ENCODE measurements at regions not wholly inside any gene's neighbourhood (a gene's known extent, or its start where the extent isn't known, plus 50 kb on each side); places are given as distances from the start of the nearest gene placed in this dataset.

GRCh38 chr6:122063761-122064160 lies 335.7 kb upstream of the HSF2 start:
- Mint-ChIP-seq H3K4me1 (no peaks in the 10 kb centered on the region), H3K27ac (no peak overlapping the region), H3K4me3 (no peak overlapping the region), H3K9me3 (no peaks in the 10 kb centered on the region), H3K36me3 (no peaks in the 10 kb centered on the region), H3K27me3 (no peaks in the 10 kb centered on the region)

DNA sequence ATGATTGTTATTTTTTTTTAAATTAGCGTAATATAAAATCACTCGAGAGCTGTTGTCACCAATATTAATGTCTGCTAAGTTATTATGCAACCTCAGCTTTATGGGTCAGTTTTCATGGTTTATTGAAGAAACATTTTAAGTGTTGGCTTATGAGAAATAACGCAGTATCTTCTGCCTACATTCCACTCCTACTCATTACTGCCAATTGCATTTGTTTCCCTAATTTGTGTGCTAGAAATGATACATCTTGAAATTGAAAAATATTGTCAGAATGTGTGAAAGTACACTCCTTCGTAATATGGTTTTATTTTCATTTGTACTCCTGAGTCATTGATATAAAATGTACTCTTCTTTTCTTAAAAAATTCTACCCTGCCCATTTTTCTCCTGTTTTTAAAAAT lies 333.3 kb upstream of the HSF2 start:
- H3K36me3 Mint-ChIP-seq, result no peaks in the 10 kb centered on the region
- no peaks in the 10 kb centered on the region for H3K9me3 Mint-ChIP-seq
- no peaks in the 10 kb centered on the region for H3K27me3 Mint-ChIP-seq
- no peak overlapping the region for H3K4me3 Mint-ChIP-seq
- no peak overlapping the region for H3K27ac Mint-ChIP-seq
- H3K4me1 Mint-ChIP-seq, result no peaks in the 10 kb centered on the region

GRCh38 chr6:122068291-122068769 lies 331.1 kb upstream of the HSF2 start:
- no peak overlapping the region for H3K4me3 Mint-ChIP-seq
- peaks cover 1% of the 10 kb centered on the region for H3K27me3 Mint-ChIP-seq
- no peaks in the 10 kb centered on the region for H3K4me1 Mint-ChIP-seq
- no peaks in the 10 kb centered on the region for H3K36me3 Mint-ChIP-seq
- H3K27ac Mint-ChIP-seq, result no peak overlapping the region
- H3K9me3 Mint-ChIP-seq, result no peaks in the 10 kb centered on the region

DNA sequence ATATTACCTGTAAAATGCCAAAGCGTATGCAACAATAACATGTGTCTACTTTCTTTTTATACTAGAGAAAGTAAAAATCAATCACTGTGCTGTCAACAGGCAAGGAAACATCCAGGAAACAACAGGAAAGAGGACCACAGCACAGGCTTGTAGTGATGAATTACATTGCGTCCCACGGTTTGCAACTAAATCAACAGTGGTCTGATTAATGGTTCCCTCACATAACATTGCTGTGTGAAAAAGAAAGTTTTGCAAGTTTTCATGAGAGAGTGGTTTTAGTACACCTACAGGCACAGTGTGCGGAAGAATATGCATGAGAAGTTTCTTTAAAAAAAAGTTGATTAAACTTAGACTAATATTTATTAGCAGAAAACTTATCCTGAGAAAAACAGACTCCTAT lies 329.5 kb upstream of the HSF2 start:
- no peaks in the 10 kb centered on the region for H3K9me3 Mint-ChIP-seq
- H3K27ac Mint-ChIP-seq, result no peak overlapping the region
- H3K27me3 Mint-ChIP-seq, result peaks cover 5% of the 10 kb centered on the region
- H3K36me3 Mint-ChIP-seq, result no peaks in the 10 kb centered on the region
- no peaks in the 10 kb centered on the region for H3K4me1 Mint-ChIP-seq
- H3K4me3 Mint-ChIP-seq, result no peak overlapping the region

GRCh38 chr6:122072014-122072647 lies 327.3 kb upstream of the HSF2 start:
- Mint-ChIP-seq H3K36me3 (no peaks in the 10 kb centered on the region), H3K4me1 (no peaks in the 10 kb centered on the region), H3K9me3 (no peaks in the 10 kb centered on the region), H3K4me3 (no peak overlapping the region), H3K27me3 (peaks cover 5% of the 10 kb centered on the region), H3K27ac (no peak overlapping the region)

DNA sequence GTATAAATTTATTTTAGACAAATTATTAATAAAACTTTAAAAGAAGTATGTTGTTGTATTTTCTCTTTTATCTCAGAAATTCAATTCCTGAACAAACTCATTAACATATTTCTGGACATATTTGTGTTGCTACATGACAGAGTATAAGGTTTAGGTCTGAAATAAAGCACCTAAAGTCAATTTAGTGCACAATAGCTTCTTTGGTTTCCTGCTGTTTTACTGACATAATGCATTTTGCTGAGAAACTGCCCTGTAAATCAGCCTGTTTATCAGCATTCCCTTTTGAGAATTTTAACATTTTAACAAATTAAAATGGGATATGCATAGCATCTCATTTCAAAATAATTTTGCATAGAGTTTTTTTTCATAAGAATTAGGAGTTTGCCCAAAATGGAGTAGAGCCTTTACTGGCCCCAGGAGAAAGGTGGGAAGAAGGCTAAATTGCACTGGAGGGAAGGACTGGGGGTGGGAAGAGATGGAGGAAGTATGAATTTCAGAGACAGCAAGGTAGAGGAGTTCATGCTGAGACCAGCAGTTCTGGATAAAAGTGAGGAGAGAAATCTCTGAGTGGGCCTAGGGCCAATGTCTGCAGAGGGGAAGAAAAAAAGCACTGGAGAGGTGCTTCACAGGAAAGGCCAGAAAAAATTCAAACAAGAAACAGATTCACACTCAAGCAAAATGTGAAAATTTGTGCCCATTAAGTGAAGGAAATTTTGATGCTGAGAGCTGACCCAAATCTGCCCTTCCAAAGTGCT lies 324.2 kb upstream of the HSF2 start:
- Mint-ChIP-seq H3K27ac (no peak overlapping the region), H3K27me3 (peaks cover 5% of the 10 kb centered on the region), H3K36me3 (no peaks in the 10 kb centered on the region), H3K4me1 (no peaks in the 10 kb centered on the region), H3K4me3 (no peak overlapping the region), H3K9me3 (no peaks in the 10 kb centered on the region)

DNA sequence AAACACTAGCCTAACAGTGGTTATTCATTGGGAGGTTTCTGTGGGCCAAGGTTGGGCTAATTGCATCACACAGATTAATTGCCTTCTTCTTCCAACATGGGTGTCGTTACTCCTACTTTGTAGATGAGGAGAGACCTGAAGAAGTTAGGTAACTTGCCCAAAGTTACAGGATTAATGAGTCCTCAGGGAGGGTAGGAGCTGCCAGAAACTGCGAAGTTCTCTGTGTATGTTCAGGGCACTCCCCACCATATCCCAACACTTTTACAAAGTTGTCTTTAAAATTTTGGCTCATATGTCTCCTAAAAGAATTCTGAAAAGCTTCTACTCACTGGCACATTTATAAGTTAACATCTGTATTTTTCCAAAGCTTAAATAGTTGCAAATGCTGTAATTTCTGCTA lies 323.5 kb upstream of the HSF2 start:
- Mint-ChIP-seq H3K27me3 (peaks cover 9% of the 10 kb centered on the region), H3K4me3 (no peak overlapping the region), H3K36me3 (no peaks in the 10 kb centered on the region), H3K4me1 (no peaks in the 10 kb centered on the region), H3K9me3 (no peaks in the 10 kb centered on the region), H3K27ac (no peak overlapping the region)

- H3K9me3 Mint-ChIP-seq, result no peaks in the 10 kb centered on the region
- H3K27me3 Mint-ChIP-seq, result peaks cover 14% of the 10 kb centered on the region
- no peaks in the 10 kb centered on the region for H3K36me3 Mint-ChIP-seq
- no peak overlapping the region for H3K27ac Mint-ChIP-seq
- H3K4me1 Mint-ChIP-seq, result no peaks in the 10 kb centered on the region
- H3K4me3 Mint-ChIP-seq, result no peak overlapping the region
Measured at GRCh38 chr6:122077603-122078002, 321.8 kb upstream of the HSF2 start.

DNA sequence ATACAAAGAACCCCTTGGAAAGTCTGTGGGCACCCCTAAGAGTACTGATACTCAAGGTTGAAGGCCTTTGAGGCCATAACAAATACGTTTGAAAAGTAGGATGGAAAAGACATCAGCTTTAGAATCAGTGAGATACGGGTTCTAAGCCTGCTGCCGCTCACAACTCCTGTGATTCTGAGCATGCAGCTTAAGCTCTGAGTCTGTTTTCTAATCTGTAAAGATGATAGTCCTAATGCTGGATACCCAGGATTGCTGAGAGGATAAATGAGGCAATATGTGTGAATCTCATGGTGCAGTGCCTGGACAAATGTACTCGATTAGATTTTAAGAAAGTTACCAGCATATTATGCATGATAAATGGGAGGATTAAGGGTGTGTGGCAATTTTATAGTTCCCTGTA lies 321.0 kb upstream of the HSF2 start:
- H3K27me3 Mint-ChIP-seq, result peaks cover 17% of the 10 kb centered on the region
- no peak overlapping the region for H3K27ac Mint-ChIP-seq
- H3K4me1 Mint-ChIP-seq, result no peaks in the 10 kb centered on the region
- H3K9me3 Mint-ChIP-seq, result no peaks in the 10 kb centered on the region
- H3K36me3 Mint-ChIP-seq, result no peaks in the 10 kb centered on the region
- no peak overlapping the region for H3K4me3 Mint-ChIP-seq

GRCh38 chr6:122079916-122080315 lies 319.5 kb upstream of the HSF2 start:
- H3K36me3 Mint-ChIP-seq, result no peaks in the 10 kb centered on the region
- peaks cover 14% of the 10 kb centered on the region for H3K27me3 Mint-ChIP-seq
- no peaks in the 10 kb centered on the region for H3K4me1 Mint-ChIP-seq
- no peak overlapping the region for H3K27ac Mint-ChIP-seq
- H3K4me3 Mint-ChIP-seq, result no peak overlapping the region
- H3K9me3 Mint-ChIP-seq, result no peaks in the 10 kb centered on the region

GRCh38 chr6:122081921-122082320 lies 317.5 kb upstream of the HSF2 start:
- no peaks in the 10 kb centered on the region for H3K9me3 Mint-ChIP-seq
- no peaks in the 10 kb centered on the region for H3K36me3 Mint-ChIP-seq
- H3K27me3 Mint-ChIP-seq, result peaks cover 15% of the 10 kb centered on the region
- no peaks in the 10 kb centered on the region for H3K4me1 Mint-ChIP-seq
- no peak overlapping the region for H3K27ac Mint-ChIP-seq
- H3K4me3 Mint-ChIP-seq, result no peak overlapping the region

DNA sequence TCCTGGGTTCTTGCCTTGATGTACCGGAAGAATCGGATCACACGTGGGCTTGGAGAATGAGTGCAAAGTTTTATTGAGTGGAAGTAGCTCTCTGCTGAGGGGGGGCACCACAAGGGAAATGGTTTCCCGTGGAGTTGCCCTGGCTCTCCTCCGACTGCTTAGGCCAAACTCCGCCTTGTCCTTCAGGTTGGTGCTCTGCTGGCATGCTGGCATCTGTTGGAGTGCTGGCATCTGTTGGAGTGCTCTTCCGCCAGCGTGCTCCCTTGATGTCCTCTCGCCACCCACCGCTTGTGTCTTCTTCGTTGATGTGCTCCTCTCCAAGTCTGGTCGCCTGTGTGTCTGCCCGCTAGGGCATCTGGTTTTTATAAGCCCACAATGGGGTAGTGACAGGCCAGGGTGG lies 317.1 kb upstream of the HSF2 start:
- H3K27me3 Mint-ChIP-seq, result peaks cover 15% of the 10 kb centered on the region
- H3K4me1 Mint-ChIP-seq, result no peaks in the 10 kb centered on the region
- no peak overlapping the region for H3K4me3 Mint-ChIP-seq
- no peak overlapping the region for H3K27ac Mint-ChIP-seq
- no peaks in the 10 kb centered on the region for H3K36me3 Mint-ChIP-seq
- H3K9me3 Mint-ChIP-seq, result no peaks in the 10 kb centered on the region

- Mint-ChIP-seq H3K4me3 (no peak overlapping the region), H3K4me1 (no peaks in the 10 kb centered on the region), H3K27ac (no peak overlapping the region), H3K27me3 (peaks cover 2% of the 10 kb centered on the region), H3K36me3 (no peaks in the 10 kb centered on the region), H3K9me3 (peaks cover 5% of the 10 kb centered on the region)
Measured at GRCh38 chr6:122092366-122092765, 307.1 kb upstream of the HSF2 start.

DNA sequence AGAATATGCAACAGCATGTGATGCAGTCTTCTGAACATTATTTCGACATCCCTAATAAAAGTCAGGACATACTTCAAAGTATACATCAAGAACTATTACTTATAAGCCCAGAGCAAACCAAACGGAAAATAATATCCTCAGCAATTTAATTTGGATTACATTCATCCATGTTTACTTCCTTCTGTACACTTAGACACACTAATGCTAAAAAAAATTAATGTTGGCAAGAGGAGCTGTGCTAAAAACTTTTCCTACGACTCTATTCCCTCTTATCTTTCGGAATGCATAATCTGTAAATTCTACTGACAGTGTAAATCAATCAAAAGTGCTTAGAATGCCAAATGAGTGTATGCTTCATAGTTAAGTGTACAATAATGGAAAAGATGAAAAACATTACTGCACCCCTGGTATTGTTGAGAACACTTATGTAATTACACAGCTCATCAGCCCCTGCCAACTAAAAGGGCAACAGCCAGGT lies 301.2 kb upstream of the HSF2 start:
- Mint-ChIP-seq H3K4me1 (no peaks in the 10 kb centered on the region), H3K27me3 (peaks cover 21% of the 10 kb centered on the region), H3K9me3 (no peaks in the 10 kb centered on the region), H3K27ac (no peak overlapping the region), H3K4me3 (no peak overlapping the region), H3K36me3 (no peaks in the 10 kb centered on the region)

DNA sequence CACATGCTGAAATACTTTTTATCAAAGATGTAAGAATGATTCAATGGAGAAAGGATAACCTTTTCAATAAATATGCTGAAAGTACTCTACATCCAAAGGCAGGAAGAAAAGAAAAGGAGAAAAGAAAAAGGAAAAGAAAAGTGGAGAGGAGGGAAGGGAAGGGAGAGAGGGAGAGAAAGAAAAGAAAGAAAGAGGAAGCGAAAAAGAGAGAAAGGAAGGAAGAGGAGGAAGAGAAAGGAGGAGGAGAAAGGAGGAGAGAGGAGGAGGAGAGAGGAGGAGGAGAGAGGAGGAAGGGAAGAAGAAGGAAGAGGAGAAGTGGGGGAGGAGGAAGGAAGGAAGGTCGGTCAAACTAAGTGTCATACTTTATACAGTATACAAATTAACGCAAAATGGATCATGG lies 297.4 kb upstream of the HSF2 start:
- Mint-ChIP-seq H3K4me3 (no peak overlapping the region), H3K36me3 (no peaks in the 10 kb centered on the region), H3K27me3 (peaks cover 19% of the 10 kb centered on the region), H3K4me1 (no peaks in the 10 kb centered on the region), H3K9me3 (no peaks in the 10 kb centered on the region), H3K27ac (no peak overlapping the region)

DNA sequence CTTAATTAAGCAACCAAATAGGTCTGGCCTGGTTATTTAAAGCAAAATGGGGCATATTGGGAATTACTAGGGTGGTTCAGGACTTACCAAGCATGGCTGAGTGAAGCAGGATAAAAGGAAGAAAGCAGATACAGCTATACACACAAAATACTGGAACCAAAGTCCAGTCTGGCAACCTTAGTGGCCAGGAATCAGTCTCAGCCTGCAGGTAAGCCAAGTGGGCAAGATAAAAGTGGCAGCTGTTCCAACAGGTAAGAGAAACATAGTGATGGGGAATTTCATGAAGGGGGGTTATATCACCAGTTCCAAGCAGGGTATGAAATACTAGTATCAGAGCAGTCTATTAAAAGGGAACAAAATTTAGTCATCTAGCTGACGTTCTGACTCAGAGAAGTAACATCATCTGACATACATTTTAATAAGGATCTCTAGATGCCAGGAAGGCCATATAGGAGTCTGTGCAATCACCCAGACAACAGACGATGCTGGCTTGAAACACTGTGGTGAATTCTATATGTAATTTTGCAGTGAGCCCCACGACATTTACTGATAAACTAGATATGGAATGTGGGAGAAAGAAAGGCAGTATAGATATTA lies 292.1 kb upstream of the HSF2 start:
- Mint-ChIP-seq H3K27ac (no peak overlapping the region), H3K4me1 (no peaks in the 10 kb centered on the region), H3K36me3 (no peaks in the 10 kb centered on the region), H3K27me3 (peaks cover 2% of the 10 kb centered on the region), H3K9me3 (no peaks in the 10 kb centered on the region), H3K4me3 (no peak overlapping the region)

Measured in activated naive CD4-positive, alpha-beta T cell treated with anti-CD3 and anti-CD28 coated beads, Interleukin-2, amount 50 U/mL, for 24 hours (primary cell).